Mammary epithelial cell (primary cell): ENCODE measurements at regions not wholly inside any gene's neighbourhood (a gene's known extent, or its start where the extent isn't known, plus 50 kb on each side); places are given as distances from the start of the nearest gene placed in this dataset.

Experiments
- CTCF ChIP-seq, 2 donors: IDR thresholded peaks in 1 of 2; conservative IDR thresholded peaks in 1 of 2; 2 replicates each; pipeline ENCODE4 v1.5.1; 2011 to 2012; ENCODE audit warnings: inconsistent platforms in 2 of 2, low read length in 2 of 2, mild to moderate bottlenecking in 2 of 2, control low read depth in 1 of 2, low read depth in 1 of 2; ENCODE audit not compliant: insufficient read depth in 1 of 2; ENCODE audit errors: extremely low read depth in 1 of 2
- EZH2 ChIP-seq: IDR thresholded peaks from 2 replicates; pipeline ENCODE4 v1.6.1; 2012; ENCODE audit warnings: low read length, inconsistent platforms, borderline replicate concordance

GRCh38 chr3:150077581-150078247, 107.0 kb upstream of the PFN2 start:
- TF ChIP-seq EZH2 (no peak), CTCF (conservative IDR thresholded peaks at IDR 0.05 in 1 of 2, IDR thresholded peaks at IDR 0.05 in 1 of 2; ENCODE audit: extremely low read depth in 1 of 2, insufficient read depth in 1 of 2, low read depth in 1 of 2, low read length in 2 of 2) (no peak)
